ENCODE measurements at regions not wholly inside any gene's neighbourhood (a gene's known extent, or its start where the extent isn't known, plus 50 kb on each side); places are given as distances from the start of the nearest gene placed in this dataset.

DNA sequence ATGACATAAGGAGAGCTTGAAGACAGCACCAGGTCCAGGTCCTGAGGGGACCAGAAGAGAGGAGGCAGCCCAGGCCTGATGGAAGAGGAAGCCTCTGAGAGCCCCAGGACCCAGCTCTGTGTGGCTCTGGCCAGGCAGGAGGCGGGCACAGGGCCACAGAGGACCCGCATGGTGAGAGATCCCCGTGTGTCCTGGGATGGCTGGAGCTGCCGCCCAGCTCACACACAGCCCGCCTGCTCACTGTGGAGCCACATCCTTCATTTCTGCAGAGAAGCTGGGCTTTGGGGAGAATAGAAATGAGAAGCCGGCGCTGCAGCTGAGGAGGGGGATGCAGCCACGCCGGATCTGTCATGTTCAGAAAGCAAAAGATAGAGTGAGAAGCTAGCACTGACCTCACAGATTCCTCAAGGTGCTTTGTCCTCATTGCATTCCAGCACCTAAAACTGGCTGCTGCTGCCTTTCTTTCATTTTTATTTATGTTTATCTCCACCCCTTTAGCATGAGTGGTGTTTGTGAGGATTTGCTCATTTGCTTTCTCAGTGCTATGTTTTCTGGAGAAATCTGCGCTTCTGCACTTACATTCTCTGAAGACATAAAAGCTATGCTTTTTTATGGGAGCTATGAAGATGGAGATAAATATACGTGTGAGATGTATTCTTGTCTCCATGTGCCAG, 307.6 kb upstream of the MYT1L start:
- no TSS peak for BruUV-seq (replicated peaks)
- no peaks in the 10 kb centered on the region for H3K9me3 ChIP-seq (replicated peaks; ENCODE audit: control insufficient read depth, insufficient read depth, low read length)
- CTCF ChIA-PET, result no interaction called here
- no peaks in the 10 kb centered on the region for H3K79me2 ChIP-seq (ENCODE audit: control insufficient read depth, insufficient read depth, low read length)
- POLR2A ChIA-PET, result no interaction called here
- no peak overlapping the region for H3K27ac ChIP-seq (ENCODE audit: control insufficient read depth, insufficient read depth)
- DNase-seq (ENCODE audit: low read depth, low spot score) (no peak), ATAC-seq (no peak), FAIRE-seq (no peak)
- no peaks in the 10 kb centered on the region for H3K4me1 ChIP-seq (ENCODE audit: control insufficient read depth, insufficient read depth, low read length)
- RAD21 ChIA-PET (ENCODE audit: unreplicated experiment), result no interaction called here
- H3K27me3 ChIP-seq (replicated peaks in 1 of 2; ENCODE audit: control insufficient read depth in 2 of 2, insufficient read depth in 2 of 2, low read length in 1 of 2), result no peaks in the 10 kb centered on the region
- intact Hi-C loops (cut with micrococcal nuclease; ENCODE audit: unreplicated experiment) (no loop called here), in situ Hi-C loops (cut with MboI) (no loop called here)
- H2AFZ ChIP-seq (ENCODE audit: control insufficient read depth, low read depth, low read length), result no peak overlapping the region
- H3K4me3 ChIP-seq, result no peak overlapping the region
- TF ChIP-seq HDGF (IDR thresholded peaks at IDR 0.05), result no peak
- TF ChIP-seq STAT1 (conservative IDR thresholded peaks at IDR 0.05), result no peak
- no peak for TF ChIP-seq SKIL (IDR thresholded peaks at IDR 0.05; ENCODE audit: low read depth, poor library complexity, severe bottlenecking)
- TF ChIP-seq SREBF2 (IDR thresholded peaks at IDR 0.05; ENCODE audit: low read length), result no peak
- TF ChIP-seq KDM1A (IDR thresholded peaks at IDR 0.05; ENCODE audit: borderline replicate concordance), result no peak
- TF ChIP-seq, protein P1, sequence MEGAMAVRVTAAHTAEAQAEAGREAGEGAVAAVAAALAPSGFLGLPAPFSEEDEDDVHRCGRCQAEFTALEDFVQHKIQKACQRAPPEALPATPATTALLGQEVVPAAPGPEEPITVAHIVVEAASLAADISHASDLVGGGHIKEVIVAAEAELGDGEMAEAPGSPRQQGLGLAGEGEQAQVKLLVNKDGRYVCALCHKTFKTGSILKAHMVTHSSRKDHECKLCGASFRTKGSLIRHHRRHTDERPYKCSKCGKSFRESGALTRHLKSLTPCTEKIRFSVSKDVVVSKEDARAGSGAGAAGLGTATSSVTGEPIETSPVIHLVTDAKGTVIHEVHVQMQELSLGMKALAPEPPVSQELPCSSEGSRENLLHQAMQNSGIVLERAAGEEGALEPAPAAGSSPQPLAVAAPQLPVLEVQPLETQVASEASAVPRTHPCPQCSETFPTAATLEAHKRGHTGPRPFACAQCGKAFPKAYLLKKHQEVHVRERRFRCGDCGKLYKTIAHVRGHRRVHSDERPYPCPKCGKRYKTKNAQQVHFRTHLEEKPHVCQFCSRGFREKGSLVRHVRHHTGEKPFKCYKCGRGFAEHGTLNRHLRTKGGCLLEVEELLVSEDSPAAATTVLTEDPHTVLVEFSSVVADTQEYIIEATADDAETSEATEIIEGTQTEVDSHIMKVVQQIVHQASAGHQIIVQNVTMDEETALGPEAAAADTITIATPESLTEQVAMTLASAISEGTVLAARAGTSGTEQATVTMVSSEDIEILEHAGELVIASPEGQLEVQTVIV (IDR thresholded peaks at IDR 0.05; ENCODE audit: borderline replicate concordance, partially characterized antibody), result no peak
- no peak for TF ChIP-seq MEF2B (IDR thresholded peaks at IDR 0.05; ENCODE audit: partially characterized antibody, poor library complexity, severe bottlenecking)
- TF ChIP-seq SMAD5 (IDR thresholded peaks at IDR 0.05; ENCODE audit: low read depth), result no peak
- no peak for TF ChIP-seq IRF5 (IDR thresholded peaks at IDR 0.05; ENCODE audit: borderline replicate concordance)
- no peak for TF ChIP-seq EGR1 (IDR thresholded peaks at IDR 0.05; ENCODE audit: borderline replicate concordance in 1 of 2, low read depth in 2 of 2, low read length in 2 of 2)
- no peak for TF ChIP-seq ZSCAN29 (IDR thresholded peaks at IDR 0.05)
- TF ChIP-seq GABPA (IDR thresholded peaks at IDR 0.05; ENCODE audit: low read depth), result no peak
- TF ChIP-seq MTA3 (IDR thresholded peaks at IDR 0.05; ENCODE audit: borderline replicate concordance, low read length), result no peak
- TF ChIP-seq RBBP5 (conservative IDR thresholded peaks at IDR 0.05), result no peak
- no peak for TF ChIP-seq CBX3 (IDR thresholded peaks at IDR 0.05; ENCODE audit: borderline replicate concordance, low read depth)
- no peak for TF ChIP-seq CBFB (IDR thresholded peaks at IDR 0.05; ENCODE audit: low read depth)
- TF ChIP-seq PML (IDR thresholded peaks at IDR 0.05; ENCODE audit: low read length), result no peak
- no peak for TF ChIP-seq SMARCA5 (IDR thresholded peaks at IDR 0.05)
- TF ChIP-seq SIN3A (IDR thresholded peaks at IDR 0.05; ENCODE audit: low read depth, low read length), result no peak
- no peak for TF ChIP-seq ZZZ3 (IDR thresholded peaks at IDR 0.05; ENCODE audit: control insufficient read depth, insufficient read length, low read depth)
- WGBS (ENCODE audit: insufficient coverage, insufficient replicate concordance, low lambda C conversion rate, missing lambda C conversion rate), result 39% methylated on average over 11 of the region's 11 CpGs
- H3K36me3 ChIP-seq (ENCODE audit: control insufficient read depth in 2 of 2, insufficient read depth in 2 of 2, low read length in 1 of 2), result no peaks in the 10 kb centered on the region
- SMC1A ChIA-PET (ENCODE audit: uncharacterized antibody, unreplicated experiment), result interaction anchor here (0.5 to 1.3 kb wide), 2 partner anchors 34 to 1320 kb away, joined by 3 read pairs; no protein-coding TSS in a partner anchor
- H4K20me1 ChIP-seq (ENCODE audit: control insufficient read depth, insufficient read depth), result no peaks in the 10 kb centered on the region
- H3K4me2 ChIP-seq (ENCODE audit: control insufficient read depth, insufficient read depth), result no peak overlapping the region
- no peak overlapping the region for H3K9ac ChIP-seq (ENCODE audit: control insufficient read depth, insufficient read depth, low read length)

Measured in GM12878 (cell line).